ENCODE measurements at regions not wholly inside any gene's neighbourhood (a gene's known extent, or its start where the extent isn't known, plus 50 kb on each side); places are given as distances from the start of the nearest gene placed in this dataset.

DNA sequence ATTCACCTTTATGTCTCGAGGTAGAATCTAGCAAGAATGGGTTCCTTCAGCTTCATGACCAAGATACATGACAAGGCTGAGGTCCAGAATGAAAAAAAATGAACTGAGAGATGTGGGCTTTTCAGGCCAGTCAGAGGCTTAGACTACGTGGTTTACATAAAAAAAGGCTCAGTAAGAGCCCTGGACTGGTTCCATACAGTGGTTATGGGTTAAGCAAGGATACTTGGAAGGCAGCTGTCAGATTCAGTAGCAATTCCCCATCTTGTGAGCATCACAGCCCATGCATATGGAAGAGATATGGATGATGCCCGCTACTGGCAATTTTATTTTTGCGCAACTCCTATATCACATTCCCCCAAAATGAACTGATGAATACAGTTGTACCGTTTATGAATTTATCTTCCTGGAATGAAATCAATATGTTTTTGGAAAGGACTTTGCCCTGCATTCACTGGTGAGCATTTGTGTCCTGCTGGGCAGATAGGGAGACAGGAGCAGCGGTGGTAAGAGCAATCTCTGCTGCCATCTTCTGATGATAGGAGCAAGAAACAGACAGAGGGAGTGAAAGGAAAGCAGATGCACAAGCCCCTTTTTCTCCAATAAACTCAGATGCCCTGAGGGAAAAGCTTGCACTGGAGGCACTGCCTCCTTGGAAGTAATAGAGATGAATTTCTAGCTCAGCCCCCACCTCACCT lies 280.4 kb downstream of the GALC start:
- DNase-seq, result no peak

DNA sequence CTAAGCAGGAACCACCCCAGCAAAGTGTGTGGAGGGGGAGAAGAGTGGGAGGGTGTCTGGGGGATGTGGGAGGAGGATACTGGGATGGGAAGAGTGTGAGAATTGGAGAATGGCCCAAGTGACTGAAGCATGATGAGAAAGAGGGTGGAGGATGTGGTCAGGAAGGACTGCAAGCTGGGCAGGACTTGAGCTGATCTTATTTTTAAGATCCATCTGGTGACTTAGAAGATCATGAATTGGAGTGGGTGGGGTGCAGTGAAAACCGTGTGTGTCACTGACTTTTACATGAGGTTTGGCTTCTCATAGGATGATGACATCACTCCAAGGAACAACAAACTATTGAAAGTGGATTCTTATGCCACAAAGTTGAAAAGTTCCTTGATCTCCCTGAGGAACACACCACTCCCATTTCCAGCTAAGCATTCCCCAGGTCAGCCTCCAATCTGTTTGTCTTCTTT lies 287.5 kb downstream of the GALC start:
- DNase-seq, result no peak

DNA sequence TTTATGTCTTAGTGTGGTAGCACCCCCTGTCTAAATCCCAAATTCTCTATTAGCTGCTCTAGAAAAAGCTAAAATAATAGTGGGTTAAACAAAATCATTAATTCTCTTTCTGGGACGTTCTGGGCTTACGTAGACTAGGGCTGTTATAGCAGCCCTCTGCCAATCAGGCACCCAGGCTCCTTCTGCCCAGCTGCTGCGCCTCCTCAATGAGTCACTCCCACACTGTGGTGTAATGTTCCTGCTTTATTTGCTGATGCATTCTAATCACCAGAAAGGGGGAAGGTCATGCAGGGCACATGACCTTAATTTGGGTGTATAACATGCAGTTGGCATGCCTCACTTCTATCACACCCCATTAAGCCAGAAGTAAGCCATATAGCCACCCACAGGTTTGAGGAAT lies 294.5 kb downstream of the GALC start:
- no peak for DNase-seq

DNA sequence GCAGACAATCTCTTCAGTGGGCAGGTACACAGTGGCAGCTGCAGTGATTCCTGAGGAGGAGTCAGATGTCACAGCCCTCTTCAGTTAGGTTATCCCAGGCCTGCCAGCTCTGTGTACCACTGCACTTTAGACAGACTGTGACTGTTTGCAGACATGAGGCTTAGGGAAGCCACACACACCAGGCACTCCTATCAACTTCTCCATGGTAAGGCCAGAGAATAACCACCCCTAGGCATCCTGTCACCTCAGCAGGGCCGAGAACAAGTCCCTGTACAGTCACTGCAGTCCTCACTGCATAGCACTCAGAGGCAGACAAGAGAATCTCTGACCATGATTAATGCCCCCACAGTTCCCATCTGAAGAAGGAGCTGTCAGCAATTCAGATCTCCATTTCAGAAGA lies 296.5 kb downstream of the GALC start:
- DNase-seq, result no peak

DNA sequence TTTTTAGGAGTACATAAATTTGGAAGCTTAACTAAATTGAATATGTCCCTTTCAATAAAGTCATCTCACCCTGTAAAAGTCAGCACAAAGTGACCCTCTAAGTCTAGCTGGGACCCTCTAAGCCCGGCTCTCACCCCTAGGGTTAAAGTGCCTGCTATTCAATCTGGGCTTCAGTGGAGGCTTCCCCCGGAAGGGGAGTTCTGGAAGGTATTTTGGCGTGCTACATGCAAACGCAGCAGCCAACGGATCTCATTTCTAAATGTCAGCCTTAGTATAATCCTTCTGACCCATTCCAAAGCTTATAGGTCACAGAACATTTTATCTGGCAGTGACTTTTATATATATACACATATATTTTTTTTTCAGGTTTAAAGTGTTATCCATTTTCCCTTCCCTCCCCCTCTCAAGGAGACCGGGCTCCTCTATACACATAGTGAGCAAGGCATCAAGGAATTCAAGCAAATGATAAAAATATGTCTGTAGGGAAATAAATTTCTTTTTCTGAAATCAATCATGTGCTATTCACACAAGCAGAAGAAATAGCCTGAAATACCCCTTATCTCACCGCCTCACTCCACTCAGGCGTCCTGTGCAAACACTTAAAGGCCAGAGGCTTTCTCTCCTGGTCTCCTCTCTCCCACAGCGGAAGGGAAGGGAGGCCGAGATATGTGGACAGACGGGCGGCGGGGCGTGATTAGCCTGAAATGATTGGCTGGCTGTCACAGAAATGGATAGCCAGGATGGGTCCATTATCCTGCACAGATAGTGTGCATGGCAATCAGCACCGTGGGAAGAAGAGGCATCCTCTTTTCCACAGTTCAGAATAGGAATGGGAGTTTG lies 301.7 kb downstream of the GALC start:
- DNase-seq, result no peak

DNA sequence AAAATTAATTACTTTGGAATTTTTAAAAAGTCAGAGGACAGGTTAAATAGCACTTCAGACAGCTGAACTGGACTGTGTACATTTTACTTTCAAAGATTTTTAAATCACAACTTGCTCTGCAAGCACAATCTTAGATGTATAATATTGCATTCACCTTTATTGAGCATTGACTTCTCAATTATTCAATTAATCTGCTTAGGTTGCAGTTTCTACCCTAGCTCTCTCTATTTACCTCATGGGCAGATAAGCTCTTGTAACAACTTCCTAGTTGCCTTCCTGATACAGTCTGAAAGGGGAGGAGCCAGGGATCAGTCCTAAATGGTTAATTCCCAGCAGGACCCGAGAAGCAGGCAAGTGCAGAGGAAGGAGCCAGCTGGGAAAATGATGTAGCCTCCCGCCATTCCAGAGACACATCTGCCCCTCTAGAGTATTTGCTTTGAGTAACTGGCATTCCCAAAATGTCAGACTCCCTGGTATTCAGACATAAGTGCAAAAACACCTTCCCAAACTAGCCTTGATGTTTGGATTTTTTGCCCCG lies 302.8 kb downstream of the GALC start:
- DNase-seq, result no peak

DNA sequence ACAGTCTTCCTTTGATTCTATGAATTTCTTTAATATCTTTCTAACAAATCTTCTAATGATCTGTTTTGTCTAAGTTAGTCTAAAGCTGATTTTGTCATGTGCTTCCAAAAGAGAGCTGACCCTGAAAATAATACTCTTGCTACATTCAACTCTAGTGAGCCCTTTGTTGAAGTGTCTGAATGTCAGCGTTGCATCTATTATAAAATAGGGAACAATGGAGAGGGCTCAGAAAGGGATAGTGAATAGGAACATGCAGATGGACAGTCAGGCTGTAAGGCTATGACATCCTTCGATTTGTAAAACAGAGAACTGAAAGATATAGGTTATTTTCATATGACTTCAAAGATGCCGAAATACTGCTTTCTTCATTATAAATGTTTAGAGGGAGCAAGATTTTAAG lies 304.5 kb downstream of the GALC start:
- DNase-seq, result no peak

DNA sequence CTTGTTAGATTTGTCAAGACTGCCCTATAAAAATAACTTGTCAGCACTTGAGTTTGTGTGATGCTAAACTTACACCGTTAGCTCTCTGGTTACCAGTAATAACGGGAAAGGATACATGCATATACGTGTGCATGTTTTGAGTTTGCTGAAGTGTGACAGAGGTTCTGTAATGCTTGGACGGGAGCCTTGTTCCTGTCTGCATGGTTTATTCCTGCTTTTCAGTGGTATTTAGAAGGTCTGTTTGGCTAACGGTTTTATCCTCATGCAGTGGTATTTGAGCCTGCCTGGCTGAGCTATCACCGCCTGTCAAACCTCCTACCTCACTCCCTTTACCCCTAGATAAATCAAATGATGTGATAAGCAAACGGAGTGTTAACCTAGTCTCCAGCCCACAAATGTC lies 305.6 kb downstream of the GALC start:
- DNase-seq, result no peak

DNA sequence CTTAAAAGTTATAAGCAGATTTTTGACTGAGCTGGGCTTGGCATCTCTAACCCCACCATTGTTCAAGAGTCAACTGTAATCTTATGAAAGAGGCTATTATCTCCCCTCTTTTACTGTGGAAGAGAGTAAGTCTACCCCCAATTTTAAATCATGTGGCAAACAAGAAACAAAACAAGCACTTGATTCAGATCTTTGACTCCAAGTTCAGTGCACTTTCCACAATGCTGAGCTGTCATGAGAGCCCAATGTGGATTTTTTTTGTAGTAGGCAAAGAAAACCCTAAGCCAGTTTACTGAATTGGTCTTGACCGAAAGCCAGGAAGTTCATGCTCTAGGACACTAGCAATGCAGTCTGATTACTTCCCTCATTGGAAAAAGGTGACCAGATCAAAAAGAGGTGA lies 306.2 kb downstream of the GALC start:
- no peak for DNase-seq

DNA sequence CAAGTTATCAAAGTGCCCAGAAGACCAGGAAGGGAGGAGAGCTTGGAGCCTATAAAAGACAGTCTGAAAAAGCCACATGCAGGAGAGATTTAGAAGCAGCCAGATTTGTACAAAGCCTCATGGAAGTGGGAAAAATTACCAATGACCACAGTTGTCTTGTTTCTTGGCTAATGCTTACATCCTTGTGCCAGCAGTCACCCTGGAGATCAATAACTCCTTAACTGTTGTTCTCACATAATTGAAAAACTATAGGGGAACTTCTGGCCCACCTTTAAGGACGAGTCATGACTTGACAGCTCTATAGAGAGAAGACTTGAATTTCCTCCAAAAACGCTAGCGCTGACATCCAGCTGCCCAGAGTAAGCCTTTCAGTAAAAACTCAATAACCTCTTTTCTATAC lies 313.1 kb downstream of the GALC start:
- DNase-seq, result no peak

DNA sequence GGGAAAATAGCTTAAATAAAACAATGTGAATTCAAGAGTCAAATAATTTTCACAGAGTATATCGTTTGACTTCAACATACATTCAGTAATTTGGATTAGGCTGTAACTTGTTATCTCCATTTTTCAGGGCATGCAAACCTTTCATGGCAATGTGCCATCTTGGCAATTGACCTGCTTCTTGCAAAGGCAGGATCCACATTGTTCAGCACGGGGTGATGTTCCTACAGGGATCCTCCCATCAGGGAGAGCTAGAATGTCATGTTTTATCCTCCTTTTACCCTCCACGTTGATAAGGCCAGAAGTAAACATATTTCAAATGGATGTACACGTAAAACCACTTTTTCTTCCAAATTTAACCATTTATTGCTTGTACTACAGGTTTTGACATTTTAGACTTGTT lies 314.4 kb downstream of the GALC start:
- no peak for DNase-seq

DNA sequence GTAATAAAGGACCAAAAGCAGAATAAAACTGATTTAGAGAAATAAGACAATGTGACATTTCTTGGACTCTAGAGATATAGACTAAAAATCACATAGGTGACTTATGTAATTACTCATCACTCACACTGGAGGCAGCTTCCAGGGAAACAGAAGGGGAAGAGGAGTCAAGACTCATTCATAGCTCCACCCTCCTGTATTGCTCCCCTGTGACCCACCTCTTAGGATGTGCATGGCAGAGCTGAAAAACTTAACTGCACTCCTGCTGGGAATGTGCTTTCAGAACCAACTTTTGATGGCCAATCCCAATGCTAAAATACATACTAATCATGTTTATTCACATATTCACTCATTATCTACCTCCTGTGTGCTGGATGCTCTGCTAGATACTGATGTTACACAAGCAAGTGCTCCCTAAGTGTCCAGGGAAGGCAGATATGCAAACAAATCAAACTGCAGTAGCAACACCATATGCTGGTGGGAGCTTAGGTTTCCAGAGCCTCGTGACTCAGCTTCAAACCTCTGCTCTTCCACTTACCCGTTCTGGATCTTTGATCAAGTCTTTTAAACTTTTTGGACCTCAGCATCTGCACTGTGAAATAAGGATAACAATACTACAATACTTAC lies 316.1 kb downstream of the GALC start:
- no peak for DNase-seq

DNA sequence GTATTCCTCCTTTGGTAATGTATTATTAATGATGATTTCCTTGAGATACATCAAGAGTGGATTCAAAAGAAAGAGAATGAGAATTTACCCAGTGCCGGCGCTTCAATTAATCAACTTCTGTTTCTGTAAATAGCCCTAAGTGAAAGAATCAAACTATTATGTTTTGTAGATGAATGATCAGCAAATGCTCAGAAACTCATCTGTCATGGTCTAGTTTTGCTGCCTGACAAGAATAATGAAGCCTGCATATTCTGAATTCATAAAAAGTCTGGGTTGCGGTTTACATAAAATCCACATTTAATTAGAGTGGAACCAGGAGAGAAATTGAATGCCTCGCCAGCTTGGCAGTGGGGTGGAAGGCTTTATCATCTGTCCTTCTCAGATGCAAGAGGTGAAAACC lies 325.3 kb downstream of the GALC start:
- DNase-seq, result no peak

DNA sequence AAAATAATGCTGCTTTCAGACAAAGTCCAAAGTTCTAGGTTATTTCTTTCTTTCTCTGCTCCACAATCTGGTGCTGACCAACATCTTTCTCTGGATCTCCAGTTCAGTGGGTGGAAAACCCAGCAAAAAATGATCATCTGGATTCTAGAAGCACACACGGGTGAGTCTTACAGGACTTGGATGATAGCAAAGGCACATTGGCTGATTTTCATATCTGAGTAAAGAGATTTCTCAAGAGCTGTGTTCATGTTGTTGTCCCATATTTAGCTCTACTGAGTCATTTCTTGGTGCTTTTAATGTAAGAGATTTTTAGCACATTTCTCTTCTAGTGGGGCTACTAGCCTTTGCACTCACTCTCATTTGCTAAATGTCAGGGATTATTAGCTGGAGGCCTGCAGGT lies 336.7 kb downstream of the GALC start:
- no peak for DNase-seq

DNA sequence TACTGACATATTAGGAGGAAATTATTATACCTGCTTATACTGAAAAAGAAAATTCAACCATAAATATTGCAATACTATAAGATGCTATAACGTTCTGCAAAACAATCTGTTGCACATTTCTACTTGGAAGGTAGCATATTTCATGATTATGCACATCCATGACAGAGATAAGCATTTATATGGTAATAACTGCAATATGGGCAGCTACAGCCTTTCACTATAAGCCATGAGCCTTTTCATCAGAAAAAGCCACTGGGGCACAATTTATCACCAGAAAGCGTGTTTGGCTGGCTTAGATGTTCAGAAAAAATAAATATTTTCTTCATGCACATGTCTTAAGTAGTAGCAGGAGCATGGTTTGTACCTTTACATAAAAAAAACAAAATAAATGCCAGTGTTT lies 340.7 kb downstream of the GALC start:
- DNase-seq, result no peak

DNA sequence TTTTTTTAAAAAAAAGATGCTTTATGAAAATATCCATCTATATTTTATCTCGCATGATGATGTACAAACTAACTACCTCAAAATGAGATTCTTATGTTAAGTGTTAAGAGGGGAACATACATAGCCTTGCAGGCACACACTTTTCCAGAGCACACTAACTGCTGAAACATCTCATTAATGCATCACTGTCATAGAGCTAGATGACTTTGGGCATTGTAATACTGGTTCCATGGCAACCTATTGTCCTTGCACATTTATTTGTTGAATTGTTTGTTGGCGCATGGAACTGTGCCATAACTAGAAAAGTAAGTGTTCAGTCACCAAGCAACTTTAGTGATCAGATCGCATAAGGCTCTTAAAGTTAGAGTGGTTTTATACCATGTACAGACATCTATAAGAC lies 348.3 kb downstream of the GALC start:
- DNase-seq, result no peak

DNA sequence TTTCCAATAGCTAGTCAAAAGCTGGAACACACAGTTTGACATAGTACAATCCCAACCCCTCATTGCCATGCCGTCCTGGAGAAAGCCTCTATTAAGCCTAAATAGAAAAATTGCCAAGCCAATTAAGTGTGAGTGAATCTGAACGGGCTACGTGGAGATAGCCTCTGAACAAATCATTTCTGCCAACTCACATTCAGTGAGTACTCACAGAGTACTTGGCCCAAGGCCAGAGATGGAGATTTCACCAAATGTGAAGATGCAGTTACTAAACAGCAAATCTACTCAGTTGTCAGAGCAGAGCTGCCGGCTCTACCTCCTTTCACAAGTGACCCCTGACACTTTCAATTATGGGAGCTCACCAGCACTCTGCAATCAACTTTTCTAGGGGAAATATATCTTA lies 350.0 kb downstream of the GALC start:
- DNase-seq, result no peak

DNA sequence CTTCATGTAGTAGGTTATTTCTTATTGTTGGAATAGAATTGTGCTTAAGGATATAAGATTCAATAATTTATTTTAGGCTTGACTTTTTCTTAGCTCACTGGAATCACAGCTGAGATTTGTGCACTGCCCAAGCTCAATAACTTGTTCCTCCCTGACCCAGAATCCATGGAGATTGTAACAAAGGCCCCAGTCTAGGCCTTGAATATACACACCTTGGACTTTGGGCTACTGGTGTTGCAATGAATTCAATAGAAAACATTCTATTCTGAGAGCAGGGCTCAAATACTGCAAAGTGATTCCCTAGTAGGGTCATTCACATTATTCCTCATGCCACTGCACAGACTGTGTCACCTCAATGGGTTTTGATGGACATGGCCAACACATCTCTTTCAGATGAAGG lies 352.4 kb downstream of the GALC start:
- DNase-seq, result no peak

DNA sequence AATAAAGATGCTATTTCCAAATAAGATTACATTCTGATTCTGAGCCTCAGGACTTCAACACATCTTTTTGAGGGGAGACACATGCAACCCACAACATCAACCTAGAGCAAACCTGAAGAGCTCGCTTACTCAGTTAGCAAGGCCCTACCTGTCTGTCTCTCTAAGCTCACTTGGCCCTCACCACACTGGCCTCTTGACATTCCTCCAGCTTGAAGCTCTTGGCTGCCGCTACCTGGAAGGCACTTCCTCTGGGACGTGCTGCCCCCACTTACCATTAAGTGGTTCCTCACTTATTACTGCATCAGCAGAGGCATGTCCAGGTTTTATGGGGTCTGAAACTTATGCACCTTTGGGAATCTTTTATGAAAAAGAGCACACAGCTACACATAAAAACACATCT lies 354.8 kb downstream of the GALC start:
- DNase-seq, result no peak

DNA sequence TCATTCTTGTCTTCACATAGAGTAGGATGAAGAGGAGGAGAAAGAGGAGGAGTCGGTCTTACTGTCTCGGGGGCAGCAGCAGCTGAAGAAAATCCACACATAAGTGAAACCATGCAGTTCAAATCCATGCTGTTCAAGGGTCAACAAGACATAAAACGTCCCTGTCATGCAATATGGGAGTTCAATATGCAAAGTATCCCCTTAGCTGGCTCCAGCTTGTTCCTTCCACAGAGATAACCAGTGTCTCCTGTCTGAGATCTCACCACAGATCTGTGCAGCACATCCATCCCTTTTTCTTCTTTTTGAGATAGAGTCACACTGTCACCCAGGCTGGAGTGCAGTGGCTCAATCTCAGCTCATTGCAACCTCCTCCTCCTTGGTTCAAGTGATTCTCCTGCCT lies 357.5 kb downstream of the GALC start:
- no peak for DNase-seq

DNA sequence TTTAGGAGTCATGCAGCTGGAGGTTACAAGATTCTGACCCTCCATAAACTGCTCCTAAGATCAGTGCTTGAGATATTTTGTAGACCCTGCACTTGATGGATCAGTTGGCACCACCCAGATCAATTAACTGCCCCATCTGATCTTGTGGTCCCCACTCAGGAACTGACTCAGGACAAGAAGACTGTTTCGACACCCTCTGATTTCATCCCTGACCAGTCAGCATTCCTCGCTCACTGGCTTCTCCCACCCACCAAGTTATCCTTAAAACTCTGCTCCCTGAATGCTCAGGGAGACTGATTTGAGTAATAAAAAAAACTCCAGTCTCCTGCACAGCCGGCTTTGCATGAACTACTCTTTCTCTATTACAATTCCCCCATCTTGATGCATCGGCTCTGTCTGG lies 360.2 kb downstream of the GALC start:
- DNase-seq, result no peak

DNA sequence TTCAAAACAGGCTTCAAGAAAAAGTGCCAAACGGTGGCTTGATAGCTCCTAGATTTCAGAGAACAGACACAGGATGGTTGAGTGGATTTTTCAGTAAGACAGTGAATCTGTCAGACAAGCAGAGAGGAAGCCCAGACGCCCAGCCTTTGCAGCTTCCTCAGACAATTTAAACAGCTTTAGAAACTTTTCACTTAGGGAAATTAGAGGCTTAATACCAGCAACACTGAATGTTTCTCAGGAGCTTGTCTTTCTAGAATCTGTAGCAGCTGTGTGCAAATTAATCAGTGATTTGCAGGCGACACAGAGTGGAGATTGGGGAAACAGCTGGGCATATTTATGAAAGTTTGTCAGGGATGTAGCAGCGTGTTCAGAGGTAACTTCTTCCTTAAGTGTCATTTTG lies 362.1 kb downstream of the GALC start:
- DNase-seq, result no peak

DNA sequence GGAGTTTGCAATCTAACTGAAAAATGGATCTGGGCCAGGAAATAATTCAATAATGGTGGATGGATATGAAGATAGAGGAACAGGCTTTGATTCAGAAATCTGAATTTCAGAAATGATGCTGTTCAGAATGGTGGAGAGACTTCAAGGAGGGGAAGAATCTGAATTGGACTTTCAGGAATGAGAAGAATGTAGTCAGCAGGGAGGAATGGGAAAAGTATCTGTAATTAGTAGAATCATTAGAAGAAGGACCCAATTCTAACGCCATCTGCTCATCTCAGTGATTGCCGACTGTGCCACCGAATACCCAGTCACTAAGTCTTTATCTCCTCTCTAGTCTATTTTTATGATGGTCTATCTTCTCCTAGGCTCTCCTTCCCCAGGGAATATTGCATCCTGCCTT lies 363.2 kb downstream of the GALC start:
- no peak for DNase-seq

DNA sequence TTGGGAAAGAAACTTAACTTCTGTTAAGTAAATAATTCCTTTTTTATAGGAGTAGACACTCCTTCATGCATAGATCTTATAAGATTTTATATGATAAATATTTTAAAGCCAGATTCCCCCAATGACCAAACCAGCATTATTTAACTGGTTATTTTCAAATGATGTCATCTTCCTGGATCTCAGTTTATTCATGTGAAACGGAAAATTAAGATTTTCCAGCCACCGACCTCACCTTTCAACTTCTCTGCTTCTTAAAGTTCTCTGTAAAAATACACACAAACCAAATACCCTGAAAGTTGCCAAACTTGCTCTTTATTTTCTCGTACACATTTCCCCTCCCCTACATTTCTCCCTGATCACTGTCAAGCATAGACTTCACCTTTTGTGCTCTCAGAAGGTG lies 364.2 kb downstream of the GALC start:
- no peak for DNase-seq
